ENCODE measurements at regions not wholly inside any gene's neighbourhood (a gene's known extent, or its start where the extent isn't known, plus 50 kb on each side); places are given as distances from the start of the nearest gene placed in this dataset.

DNA sequence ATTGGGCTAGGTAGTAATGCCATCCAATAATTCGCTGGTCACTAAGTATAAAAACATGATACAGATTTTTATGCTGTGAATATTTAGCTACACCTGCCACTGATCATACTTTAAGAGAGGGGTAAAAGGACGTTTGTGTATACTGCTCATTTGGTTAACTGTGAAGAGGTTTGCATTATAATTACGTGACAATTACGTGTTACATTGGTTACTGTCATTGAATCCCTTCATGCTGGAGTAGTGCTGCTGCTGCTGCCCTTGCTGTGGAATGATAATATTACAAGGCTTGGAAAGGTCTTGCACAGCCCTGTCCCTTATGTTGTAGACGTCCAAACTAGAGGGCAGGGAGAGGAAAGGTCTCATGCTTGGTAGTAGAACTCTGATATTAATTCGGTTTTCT, 312.2 kb upstream of the ATP2B1 start:
- DNase-seq, result no peak

DNA sequence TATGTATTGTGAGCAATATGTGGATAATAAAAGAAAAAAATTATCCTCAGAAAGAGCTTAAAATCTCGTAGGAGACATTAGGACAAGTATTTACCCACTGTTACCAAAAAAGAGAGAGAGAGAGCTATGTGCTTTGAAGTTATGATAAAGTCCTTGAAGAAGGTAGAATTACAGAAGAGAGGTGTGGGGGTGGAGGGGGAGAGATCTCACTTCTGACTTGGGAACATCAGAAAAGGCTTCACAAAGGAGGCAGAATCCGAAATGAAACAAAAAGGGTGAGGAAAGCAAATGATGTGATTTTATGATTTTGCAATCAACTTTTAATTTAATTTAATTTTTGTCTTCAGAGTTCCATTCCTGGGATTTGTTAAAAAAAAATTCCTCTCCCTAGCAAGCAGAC, 311.8 kb upstream of the ATP2B1 start:
- DNase-seq, result no peak

DNA sequence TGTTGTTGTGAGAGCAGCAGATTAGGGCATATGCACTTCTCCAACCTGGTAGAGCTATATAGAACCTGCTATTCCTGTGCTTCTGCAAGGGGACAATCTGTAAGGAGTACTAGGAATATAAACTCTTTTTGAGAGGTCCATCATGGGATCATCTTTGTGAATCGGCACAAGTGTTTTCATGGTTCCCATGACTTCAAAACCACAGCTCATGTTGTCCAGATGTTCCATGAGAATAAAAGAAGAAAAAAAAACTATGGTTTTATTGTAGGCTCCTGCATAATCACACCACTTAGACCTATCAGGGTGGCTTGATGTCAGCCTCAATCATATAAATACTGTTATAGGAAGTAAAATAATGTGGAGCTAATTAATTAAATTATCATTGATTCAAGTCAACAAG, 311.4 kb upstream of the ATP2B1 start:
- DNase-seq, result no peak

DNA sequence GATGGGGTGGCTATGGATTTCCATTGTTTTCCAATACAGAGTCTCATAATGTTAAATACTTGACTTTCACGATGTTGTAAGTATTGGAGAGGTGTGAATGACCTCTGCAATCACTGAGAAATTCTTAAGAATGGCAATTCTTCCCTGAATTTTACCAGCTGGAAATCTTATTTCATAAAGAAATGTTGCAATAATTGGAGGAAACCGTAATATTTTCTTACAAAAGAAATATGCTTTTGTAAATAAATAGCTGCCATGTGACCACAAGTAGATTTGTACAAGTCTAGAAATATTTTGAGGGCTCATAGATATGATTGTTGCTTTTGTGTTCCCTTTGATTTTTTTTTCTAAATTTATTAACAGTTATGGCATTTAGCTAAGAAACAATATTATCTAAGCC, 308.7 kb upstream of the ATP2B1 start:
- DNase-seq, result no peak

DNA sequence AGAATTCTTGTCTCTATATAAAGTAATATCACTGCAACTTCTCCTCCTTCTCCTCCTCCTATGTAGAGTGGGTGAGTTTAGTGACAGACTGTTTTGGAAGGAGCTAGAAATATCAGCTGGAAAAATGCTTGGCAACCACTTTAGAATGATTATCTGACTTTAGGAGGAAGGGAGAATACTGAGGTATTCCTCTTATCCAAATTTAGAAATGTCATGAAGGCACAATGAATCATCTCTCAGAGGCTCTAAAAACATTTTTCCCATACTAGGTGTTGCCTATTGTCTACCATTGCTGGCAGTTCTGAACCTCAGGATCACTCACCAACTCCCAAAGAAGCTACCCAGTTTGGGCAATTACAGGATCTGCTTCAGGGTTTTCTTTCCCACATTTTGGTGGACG, 306.6 kb upstream of the ATP2B1 start:
- DNase-seq, result no peak

DNA sequence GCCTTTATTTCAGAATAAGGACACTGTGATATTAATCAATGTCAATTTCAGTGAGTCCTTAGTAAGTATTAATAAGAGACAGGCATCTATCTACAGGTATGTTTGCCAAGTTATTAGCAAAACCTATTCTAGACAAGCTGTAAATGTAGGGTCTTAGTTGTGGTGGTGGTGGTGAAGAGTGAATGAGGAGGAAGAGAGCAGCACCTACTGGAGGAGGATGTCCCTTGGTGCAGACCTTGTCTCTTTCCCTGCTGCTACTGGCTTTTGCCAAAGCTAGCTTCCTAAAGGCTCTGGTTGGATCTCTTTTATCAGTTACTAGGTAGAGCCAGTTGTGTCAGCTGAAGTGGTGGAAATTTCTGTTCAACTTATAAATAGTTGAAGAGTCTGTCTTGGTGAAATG, 304.8 kb upstream of the ATP2B1 start:
- DNase-seq, result no peak

DNA sequence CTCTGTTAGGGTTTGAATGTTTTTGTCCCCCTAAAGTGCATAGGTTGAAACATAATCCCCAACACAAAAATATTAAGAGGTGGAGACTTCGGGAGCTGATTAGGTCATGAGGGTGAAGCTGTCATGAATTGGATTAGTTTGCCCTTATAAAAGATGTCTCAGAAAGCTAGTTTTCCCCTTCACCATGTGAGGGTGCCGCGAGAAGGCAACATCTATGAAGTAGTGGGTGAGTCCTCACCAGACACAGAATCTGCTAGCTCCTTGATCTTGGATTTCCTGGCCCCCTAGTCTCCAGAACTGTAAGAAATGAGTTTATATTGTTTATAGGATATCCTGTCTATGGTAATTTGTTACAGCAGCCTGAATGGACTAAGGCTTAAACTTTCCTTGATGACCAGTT, 301.5 kb upstream of the ATP2B1 start:
- DNase-seq, result no peak

DNA sequence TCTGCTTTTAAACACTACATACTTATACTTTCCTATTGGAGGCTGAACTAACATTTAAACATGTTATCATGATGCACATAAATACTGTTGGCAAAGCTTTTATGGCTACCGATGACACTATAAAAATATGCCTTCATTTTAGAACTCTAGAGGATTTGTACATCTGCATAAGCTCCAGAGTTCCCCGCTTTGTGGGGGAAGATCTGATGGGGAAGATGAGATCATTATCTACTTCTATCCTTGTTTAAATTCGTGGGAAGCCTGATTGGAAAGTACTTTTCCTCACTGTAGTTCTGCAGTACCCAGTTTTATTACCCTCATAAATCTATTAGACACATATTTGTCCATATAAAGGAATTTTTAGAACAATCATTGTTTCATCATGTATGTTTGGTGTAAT, 299.6 kb upstream of the ATP2B1 start:
- no peak for DNase-seq

DNA sequence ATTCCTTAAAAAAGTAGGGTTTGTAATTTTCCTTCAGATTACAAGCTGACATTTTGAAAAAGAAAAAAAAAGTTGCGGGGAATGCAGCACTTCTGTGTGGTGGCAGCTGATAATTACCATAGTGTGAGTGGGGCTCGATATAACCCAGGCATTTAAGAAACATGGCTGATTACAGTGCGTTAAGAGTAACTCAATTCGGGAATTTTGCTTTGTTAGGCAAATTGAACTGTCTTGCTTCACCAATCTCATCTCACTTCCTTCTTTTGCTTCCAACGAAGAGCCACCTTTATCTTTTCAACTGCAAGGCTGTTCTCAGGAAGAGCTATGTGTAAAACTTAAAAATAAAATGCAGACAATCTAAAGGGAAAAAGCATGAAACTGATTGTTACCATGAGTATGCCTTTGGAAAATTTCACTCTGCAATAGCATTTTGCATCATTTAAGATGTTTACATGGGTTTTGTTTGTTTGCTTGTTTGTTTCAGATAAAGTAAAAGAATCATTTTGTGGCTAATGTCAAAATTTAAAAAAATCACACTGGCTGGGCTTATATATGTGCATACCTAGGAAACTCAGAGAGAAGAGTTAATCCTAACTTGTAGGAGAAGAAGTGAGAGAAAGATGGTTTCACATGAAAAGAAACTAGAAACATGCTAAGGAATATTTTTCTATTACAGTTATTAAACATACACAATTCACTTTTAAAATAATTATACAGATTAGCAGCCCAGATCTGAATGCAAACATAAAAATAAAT, 295.9 kb upstream of the ATP2B1 start:
- no peak for DNase-seq

DNA sequence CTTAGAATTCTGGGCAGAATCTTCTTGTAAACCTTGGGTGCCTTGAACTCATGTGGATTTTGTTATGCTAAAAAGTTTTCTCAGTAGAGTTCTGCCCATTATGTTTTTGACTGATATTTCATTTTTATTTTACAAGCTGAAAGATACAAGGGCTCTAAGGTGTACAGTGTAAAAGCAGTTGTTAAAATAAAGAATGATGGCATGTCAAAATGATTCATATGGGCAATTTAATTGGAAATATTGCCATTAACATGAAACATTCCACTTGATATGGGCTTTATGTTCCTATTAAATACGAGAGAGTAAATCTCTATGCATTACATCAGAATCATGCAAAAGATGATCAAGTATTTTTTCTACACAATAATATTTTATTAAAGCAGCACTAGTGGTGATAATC, 295.1 kb upstream of the ATP2B1 start:
- no peak for DNase-seq

DNA sequence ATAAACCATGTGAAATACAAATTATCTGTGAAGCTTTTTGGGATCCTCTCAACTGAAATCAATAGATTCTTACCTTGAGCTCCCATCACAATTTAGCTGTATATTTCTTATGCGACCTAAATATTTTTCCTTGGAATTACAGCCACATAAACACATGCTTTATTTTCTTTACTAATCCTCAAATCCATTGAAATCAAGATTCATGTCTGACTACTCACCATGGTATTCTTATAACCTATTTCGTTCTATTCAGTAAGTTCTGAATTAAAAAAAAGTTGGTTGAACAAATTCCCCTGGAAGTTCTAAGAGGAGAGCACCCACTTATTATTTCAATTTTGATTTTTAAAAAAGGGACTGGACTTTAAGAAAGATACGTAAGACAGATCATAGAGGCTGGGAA, 292.1 kb upstream of the ATP2B1 start:
- no peak for DNase-seq

DNA sequence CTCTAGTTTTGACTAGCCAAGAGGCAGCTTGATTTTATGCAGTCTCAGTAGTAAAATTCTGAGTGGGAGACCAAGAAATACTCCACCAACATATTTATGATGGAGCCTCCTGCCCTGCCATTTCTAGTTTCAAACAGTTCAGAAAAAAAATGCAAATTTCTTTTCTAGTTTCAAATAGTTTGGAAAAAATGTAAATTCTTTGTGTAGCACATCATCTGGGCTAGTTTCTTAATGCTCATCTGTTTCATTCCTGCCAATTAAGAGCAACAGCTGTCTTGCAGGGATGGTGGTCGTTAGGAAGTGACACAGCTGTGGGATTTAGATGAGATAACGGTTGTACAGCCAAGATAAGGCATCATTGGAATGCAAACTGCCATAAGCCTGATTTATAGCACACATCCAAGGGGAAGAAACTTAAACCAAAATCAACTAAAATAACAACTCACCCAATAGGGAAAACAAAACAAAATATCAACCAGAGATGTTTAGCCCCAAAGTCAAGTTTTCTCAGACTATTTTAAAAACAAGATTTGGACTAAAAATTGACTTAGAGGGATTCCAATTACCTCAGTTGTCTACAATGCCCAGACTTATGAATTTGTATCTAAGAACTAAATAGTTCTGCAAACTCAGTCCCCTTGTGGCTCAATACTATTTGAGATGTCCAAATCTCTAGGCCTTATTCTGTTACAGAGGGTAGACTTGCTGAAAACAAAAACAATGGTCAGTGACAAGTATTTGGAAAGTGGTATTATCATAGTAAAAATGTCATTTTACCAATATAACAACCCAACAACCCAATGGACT, 291.3 kb upstream of the ATP2B1 start:
- DNase-seq, result no peak

DNA sequence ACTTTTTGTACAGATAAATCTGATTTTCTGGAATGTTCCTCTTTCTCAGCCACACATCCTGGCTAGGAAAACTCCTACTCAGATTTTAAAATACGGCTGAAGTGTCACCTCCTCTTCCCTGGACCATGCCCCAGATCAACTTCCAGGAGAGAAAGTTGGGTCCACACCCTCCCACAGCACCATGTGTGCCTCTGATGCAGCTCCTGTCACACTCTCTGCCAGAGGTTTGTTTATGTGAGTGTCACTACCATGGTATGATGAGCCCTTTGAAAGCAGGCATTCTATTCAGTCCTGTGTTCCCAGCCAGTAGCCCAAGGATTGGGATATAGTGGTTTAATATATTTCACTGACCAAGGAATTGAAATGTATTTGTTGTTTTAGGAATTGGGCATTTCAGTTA, 287.2 kb upstream of the ATP2B1 start:
- DNase-seq, result no peak

DNA sequence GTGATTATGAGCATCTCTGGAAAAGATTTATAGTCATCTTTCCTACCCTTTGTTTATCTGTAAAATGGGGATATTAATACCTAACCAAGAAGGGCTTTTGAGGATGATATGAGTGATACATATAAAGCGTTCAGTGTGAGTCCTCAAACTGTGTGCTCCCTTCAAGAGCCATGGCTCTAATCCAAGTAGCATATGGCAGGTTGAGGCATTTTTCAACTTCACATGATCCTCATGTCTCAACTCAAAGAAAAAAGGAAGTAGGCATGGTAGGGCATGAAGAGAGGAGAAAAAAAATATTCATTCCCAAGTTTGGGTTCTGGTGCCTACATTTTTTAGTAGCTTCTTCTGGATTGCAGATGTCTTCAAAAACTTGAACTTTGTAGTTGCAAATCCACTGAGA, 286.3 kb upstream of the ATP2B1 start:
- DNase-seq, result no peak

DNA sequence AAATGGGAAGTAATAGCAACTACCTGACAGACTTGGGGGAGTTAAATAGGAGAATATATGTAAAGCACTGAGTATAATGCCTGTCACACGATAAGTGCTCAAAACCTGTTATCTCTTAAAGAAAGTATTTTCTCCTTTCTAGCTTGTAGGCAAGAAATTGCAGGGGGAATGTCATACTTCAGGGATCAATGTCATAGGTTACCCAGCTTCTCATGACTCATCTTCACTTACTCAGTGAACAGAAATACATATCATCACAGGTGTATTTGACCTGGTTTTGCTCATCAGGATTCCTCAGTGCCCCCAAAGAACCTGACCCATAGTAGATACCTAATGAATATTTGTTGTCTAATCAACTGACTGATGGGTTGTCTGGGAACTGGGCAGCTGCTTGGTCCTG, 285.0 kb upstream of the ATP2B1 start:
- DNase-seq, result no peak

DNA sequence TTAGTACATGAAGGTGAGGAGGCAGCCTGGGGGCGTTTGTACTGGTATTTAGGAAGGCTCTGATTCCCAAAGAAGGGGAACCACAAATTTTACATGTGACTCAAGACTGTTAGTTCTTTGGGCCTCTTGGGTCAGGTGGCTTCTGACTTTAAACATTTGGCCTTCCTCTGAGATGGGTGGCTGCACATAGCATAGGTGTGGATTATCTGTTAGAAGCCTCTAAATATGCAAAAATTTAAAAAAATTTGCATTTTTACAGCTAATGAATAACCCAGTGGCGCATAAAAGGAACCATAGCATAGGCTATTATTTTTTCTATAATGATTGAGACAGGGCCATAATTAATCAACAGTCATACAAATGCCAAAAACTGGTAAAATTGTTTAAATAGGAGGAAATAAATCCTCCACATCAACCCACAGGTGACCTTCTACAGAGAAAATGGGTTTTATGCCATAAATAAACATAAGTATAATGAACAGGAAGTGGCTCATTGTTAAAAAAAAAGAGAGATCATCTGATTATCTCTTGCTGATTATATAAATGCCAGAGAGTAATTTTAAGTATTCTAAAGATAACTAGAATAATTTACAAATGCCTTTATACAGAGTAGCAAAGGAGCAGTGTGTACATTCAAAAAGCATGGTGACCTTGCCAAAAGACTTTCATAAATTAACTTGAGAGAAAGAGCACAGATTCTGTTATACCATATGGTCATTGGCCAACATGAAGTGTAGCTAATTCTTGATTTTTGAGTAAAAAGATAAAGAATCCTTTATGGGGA, 284.2 kb upstream of the ATP2B1 start:
- no peak for DNase-seq

DNA sequence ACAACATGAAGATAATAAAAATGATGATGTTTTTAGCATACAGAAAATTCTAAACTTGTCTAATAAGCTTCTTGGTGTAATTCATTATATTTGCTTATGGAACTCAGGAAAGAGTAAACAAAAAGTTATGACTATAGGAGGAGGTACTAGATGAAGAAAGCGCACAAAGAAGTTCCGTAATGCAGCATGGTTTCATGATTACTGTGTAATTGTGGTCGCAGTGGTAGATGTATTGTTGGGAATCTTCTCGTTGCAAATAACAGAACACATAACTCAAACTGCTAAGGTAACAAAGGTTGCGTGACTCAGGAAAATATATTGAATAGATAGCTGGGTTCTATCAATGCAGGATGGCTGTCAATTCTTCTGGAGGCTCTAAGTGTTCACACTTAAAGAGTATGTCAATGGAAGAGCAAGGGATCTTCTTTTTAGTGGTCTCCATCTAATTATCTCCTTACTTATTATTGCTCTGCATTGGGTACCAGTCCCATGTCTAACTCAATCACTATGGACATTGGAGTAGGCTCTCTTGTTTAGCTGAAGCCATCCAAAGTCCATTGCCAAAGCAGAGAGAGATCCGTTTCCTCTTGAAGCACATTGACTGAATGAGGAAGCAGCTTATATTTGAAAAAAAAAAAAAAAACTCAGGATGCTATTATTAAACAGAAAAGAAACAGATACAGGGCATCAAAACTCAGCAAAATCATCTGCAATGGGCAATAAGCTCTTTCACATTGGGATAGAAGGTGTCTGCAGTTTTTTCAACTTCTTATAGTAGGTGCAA, 283.4 kb upstream of the ATP2B1 start:
- DNase-seq, result no peak

DNA sequence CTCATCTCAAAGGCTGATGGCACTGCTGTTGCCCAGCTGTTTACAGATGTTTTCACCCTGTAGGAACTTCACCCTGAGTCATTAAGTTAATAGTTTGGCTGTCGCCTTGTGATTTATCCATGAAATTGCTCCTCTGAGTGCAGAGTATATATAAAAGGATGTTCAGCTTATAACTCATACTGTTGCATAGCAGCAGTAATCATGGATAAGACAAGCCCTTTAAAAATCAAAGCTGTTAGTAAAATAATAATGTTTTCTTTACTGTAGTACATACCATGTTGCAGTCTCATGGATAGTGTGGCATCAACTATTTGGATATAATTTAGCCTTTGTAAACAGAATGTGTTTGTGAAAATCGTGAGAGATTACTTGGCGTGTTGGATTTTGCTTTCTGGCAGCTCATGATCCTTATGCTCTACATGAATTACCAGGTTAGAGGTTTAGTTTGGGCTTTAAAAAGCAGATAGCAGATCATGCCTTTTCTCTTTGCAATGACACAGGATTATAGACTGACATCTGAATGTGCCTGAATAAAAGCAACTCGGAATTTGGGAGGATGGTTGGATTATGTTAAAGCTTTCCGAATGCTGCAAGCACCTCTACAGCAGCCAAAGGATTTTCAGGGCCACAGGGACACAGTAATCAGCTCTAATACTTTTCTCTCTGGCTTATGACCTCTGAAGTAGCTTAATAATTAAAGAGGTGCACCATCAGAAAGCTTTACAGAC, 279.7 kb upstream of the ATP2B1 start:
- no peak for DNase-seq

DNA sequence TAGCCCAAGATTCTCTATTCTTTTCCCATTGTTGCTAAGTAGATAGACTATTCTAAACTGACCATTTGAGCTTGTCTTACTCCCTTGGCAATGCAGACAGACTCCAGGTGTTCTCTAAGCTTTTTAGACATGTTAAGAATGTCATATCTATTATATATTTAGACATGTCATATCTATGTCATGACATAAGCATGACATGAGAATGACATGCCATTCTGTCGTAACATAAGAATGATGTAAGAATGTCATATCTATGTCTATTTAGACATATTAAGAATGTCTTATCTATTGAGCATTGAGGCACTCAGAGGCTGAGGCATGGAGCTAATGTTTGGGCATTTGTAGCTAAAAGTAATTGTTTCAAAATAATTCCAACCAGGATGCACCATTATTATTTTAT, 277.3 kb upstream of the ATP2B1 start:
- DNase-seq, result no peak

DNA sequence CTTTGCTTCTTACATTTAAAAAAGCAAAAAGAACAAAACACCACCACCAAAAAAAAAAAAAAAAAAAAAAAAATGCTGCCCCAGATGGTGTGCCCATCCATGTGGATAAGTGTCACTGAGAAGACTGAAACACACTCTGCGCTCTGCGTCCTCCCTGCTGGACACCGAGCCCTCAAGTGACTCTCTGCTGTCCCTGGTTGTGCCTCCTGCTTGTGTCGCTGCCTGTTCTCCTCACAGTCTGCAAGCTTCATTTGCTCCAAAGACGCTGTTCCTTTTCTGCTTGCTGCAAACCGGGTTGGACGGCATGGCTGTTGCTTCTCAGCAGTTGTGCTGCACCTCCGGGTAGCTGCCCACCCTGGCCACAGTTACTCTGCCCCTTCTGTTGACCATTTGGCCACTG, 276.2 kb upstream of the ATP2B1 start:
- no peak for DNase-seq

DNA sequence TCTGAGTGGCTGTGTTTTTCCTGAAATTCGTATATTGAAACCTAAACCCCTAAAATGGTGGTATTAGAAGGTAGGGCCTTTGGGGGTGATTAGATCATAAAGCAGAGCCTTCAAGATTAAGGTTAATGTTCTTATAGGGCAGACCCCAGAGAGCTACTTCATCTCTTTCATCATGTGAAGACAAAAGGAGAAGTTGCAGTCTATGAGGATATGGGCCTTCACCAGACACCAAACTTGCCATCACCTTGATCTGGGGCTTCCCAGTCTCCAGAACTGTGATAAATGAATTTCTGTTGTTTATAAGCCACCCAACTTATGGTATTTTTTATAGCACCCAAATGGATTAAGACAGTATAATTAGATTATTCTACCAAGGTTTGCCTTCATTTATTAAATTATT, 275.0 kb upstream of the ATP2B1 start:
- DNase-seq, result no peak

DNA sequence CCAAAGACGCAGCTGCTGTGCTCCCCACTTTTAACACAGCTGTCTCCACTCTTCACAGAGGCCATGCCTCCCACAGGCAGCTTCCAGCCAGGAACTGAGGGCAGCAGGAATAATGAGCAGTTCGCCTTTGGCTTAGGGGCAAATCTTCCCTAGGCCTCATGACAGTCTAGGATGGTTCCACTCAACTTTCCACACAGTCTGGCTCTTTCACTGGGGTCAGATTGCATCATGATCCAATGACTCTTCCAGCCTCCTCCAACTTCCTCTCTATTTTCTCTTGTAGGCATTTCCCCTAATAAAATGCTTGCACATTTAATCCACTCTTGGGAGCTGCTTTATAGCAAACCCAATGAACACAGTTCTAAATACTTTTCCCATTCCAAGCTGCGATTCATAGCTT, 271.6 kb upstream of the ATP2B1 start:
- no peak for DNase-seq
